ENCODE measurements at regions not wholly inside any gene's neighbourhood (a gene's known extent, or its start where the extent isn't known, plus 50 kb on each side); places are given as distances from the start of the nearest gene placed in this dataset.

DNA sequence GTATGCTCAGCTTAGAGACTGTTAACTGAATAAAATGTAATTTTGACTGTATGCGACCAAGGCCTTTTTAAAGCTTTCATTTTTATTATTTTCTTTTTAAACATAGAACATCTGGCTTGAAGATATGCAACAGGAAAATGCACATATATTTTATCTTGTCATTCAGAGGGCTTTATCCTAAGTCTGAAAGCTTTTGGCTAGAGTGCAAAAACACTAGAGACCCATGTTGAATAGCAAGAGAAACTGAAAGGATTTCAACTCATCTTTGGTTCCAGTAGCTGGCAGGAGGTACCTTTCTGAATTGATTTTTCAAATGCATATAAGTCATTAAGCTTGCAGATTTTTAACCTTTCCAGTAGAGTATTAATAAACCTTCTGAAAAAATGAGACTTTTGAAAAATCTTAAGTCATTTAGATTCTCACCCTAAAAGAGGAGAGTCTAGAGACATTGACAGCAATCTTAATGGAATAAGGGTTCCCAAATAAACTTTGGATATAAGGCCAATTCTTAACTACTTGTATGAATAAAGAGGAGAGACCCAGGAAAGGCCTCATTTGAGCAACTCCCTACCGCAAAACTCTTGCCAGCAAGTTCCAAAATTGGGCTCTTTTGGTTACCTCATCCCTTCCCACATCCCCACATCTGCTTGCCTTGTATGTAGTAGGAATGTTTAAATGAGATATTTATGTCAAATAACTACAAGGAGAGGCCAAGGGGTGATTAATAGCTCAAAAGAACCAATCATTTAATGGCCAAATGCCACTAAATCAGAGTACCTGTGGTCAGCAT lies 454.4 kb downstream of the HTR7 start:
- no peak for DNase-seq (ENCODE audit: low read depth in 2 of 2)

- DNase-seq (ENCODE audit: low read depth in 2 of 2), result no peak
Measured at GRCh38 chr10:90407131-90407530, 450.7 kb downstream of the HTR7 start.

DNA sequence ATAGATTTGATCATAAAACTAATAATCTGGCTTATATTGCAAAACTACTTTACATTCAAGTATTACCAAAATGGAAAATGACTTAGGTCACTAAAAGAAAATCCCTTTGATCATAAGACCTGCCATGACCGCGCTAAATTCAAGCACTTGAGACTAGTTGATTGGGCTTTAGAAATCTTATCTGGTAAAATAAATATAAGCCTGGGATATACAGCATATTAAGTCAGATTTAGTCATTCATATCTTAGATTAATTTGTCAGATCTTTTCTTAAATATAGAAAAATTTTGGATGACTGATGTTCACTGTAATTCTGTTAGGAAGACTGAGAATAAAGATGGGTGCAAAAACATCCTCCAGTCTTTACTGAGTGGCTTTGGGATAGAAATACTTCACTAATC lies 450.0 kb downstream of the HTR7 start:
- DNase-seq (ENCODE audit: low read depth in 2 of 2), result no peak

DNA sequence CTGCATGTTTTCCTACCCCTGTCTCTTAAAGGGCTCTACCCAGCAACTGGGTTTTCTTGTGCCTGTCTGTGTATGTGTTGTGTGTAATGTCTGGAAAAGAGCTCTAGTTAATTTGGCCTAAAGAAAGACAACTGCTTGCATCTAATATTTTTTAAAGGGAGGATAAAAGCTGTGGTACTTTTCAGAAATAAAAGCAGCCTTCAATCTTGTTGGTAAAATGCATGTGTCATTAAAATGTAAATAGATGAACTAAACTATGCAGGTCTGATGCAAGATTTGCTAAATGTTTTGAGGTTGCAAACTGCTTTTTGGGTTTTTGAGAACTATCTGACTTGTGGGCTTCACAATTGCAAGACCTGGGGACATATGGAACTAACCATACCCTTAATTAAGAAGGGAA lies 445.3 kb downstream of the HTR7 start:
- no peak for DNase-seq (ENCODE audit: low read depth in 2 of 2)

DNA sequence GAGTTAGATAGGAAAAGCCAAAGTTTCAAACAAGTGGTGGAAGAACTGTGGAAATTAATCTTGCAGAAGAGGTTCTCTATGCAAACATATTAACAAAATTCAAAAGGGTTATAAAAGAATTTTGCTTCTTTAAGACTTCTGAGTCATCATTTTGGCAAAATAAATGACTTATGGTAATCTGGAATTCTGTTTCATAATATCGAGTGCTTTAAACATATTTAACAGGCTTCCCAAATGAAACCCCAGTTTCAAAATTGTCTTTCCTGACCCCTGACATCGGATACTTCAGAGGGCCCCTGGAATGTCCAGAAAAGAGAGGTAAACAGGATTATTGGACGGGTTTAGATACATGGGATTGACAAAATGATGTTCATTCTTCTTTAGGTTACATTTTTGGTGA lies 444.6 kb downstream of the HTR7 start:
- DNase-seq (ENCODE audit: low read depth in 2 of 2), result no peak

- no peak for DNase-seq (ENCODE audit: low read depth in 2 of 2)
Measured at GRCh38 chr10:90414926-90415325, 442.9 kb downstream of the HTR7 start.

DNA sequence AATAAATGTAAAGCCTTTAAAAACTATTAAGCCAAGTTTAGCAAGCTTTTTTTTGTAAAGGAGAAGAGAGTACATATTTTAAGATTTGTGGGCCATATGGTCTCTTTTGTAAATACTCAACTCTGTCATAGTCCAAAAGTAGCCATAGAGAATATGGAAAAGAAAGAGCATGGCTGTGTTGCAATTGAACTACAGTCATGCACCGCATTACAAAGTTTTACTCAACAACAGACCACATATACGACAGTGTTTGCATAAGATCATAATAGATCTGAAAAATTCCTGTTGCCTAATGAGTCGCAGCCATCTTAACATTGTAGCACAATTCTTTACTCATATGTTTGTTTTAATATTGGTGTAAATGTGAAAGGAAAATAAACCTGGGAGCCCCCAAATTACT lies 440.8 kb downstream of the HTR7 start:
- DNase-seq (ENCODE audit: low read depth in 2 of 2), result no peak

GRCh38 chr10:90417476-90418210 lies 440.2 kb downstream of the HTR7 start:
- no peak for DNase-seq (ENCODE audit: low read depth in 2 of 2)

DNA sequence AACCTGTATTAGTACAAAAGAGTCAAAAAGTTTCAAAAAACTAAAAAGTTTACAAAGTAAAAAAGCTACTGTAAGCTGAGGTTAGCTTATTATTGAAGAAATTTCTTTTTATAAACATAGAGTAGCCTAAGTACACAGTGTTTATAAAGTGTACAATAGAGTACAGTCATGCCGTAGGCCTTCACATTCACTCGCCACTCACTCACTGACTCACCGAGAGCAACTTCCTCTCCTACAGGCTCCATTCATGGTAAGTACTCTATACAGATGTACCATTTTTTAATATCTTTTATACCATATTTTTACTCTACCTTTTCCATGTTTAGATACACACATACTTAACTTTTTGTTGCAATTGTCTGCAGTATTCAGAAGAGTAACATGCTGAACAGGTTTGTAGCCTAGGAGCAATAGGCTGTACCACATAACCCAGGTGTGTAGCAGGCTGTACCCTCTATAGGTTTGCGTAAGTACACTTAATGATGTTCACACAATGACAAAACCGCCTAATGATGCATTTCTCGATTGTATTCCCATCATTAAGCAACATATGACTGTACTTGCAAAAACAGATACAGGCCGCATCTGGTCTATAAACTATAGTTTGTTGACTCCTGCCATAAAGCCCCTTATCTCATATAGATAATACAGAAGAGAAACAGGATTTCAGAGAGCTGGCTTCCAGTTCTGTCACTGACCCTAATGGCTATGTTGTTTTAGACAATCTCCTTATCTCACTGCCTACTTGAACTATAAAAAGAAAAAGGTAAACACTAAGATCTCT lies 438.8 kb downstream of the HTR7 start:
- DNase-seq (ENCODE audit: low read depth in 2 of 2), result no peak

GRCh38 chr10:90420637-90421318 lies 437.1 kb downstream of the HTR7 start:
- no peak for DNase-seq (ENCODE audit: low read depth in 2 of 2)

- DNase-seq (ENCODE audit: low read depth in 2 of 2), result no peak
Measured at GRCh38 chr10:90421874-90422273, 436.0 kb downstream of the HTR7 start.

- no peak for DNase-seq (ENCODE audit: low read depth in 2 of 2)
Measured at GRCh38 chr10:90424730-90425129, 433.1 kb downstream of the HTR7 start.

- no peak for DNase-seq (ENCODE audit: low read depth in 2 of 2)
Measured at GRCh38 chr10:90430186-90430585, 427.7 kb downstream of the HTR7 start.

- DNase-seq (ENCODE audit: low read depth in 2 of 2), result no peak
Measured at GRCh38 chr10:90432866-90433265, 425.0 kb downstream of the HTR7 start.

DNA sequence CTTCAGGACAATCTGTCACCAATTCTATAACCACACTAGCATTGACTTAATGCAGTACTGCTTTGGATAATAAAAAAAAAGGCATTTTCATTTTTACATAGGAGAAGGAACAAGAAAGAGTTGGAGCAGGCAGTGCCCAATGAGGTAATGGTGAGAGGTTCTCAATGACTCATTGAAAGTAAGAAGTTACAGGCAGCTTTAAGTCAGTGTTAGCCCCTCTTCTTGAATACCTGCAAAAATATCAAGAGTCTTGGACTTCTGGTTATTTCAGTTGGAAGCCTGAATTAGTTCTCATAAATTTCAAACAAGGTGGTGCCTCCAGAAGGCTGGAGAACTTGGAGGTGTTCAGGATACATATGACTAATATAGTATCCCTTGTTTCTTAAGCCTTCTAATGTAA lies 422.5 kb downstream of the HTR7 start:
- no peak for DNase-seq (ENCODE audit: low read depth in 2 of 2)

DNA sequence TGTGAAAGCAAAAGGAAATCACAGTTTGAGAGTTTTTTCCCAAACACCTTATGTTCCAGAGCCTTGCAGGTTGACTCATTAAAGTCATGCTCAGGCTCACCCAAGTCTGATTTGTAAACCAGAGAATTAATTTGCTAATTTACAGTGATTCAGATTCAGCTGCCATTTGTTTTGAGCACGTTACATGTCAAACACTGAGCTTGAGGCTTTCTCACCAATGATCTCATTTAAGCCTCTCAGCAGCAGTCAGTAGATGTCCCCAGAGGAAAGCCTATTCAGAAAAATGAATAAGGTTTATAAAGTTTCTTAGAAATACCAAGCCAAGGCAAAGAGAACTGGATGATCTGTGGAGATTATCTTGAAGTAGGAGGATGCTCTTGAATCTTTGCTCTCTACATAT lies 420.4 kb downstream of the HTR7 start:
- DNase-seq (ENCODE audit: low read depth in 2 of 2), result no peak

GRCh38 chr10:90440870-90441269 lies 417.0 kb downstream of the HTR7 start:
- DNase-seq (ENCODE audit: low read depth in 2 of 2), result no peak

- no peak for DNase-seq (ENCODE audit: low read depth in 2 of 2)
Measured at GRCh38 chr10:90443342-90443741, 414.5 kb downstream of the HTR7 start.

DNA sequence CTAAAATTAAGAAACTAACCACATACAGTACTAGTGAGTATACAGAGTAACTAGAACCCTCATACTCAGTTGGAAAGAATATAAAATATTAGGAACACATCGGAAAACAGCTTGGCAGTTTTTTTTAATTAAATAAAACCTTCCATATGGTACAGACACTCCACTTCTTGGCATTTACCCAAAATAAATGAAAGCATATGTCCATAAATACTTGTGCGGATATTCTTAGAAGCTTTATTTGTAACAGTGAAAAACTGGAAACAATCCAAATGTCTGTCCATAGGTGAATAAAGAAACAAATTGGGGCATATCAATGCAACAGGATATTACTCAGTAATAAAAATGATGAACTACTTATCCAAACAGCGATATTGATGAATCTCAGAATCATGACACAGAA lies 410.0 kb downstream of the HTR7 start:
- DNase-seq (ENCODE audit: low read depth in 2 of 2), result no peak

GRCh38 chr10:90450797-90451196 lies 407.0 kb downstream of the HTR7 start:
- DNase-seq (ENCODE audit: low read depth in 2 of 2), result no peak

DNA sequence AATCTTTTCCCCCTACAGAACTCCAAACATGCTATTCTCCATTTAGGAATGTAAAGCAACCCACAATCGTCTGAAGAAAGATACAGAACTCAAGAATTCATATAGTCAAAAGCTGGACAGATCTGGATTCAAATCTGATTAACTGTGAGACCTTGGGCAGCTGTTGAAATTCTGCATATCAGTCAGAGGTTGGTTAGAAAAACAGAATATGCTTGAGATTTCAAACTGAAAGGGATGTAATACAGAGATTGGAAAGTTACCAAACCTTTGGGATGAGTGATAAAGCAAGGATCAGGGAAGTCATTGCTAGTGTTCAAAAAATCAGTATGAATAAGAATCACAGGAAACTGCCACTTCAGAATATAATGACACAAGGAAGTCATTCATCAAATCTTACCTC lies 406.6 kb downstream of the HTR7 start:
- no peak for DNase-seq (ENCODE audit: low read depth in 2 of 2)

- no peak for DNase-seq (ENCODE audit: low read depth in 2 of 2)
Measured at GRCh38 chr10:90458054-90458453, 399.8 kb downstream of the HTR7 start.
